ENCODE measurements at regions not wholly inside any gene's neighbourhood (a gene's known extent, or its start where the extent isn't known, plus 50 kb on each side); places are given as distances from the start of the nearest gene placed in this dataset.

GRCh38 chr3:157614896-157615295 lies 111.7 kb upstream of the VEPH1 start:
- Histone ChIP-seq H3K9me3 (no peaks in the 10 kb centered on the region), H3K27me3 (no peaks in the 10 kb centered on the region), H3K4me3 (ENCODE audit: low read depth, low read length) (no peak overlapping the region), H3K36me3 (no peaks in the 10 kb centered on the region), H3K4me1 (peaks cover 11% of the 10 kb centered on the region)
- TF ChIP-seq CTCF (IDR thresholded peaks at IDR 0.05; ENCODE audit: low read depth, low read length) = no peak
- DNase-seq = no peak

GRCh38 chr3:157611536-157612076 lies 108.4 kb upstream of the VEPH1 start:
- Histone ChIP-seq H3K4me3 (ENCODE audit: low read depth, low read length) (no peak overlapping the region), H3K9me3 (no peaks in the 10 kb centered on the region), H3K27me3 (no peaks in the 10 kb centered on the region), H3K4me1 (no peaks in the 10 kb centered on the region; the same call in 1 of the 2 replicates), H3K36me3 (no peaks in the 10 kb centered on the region)
- no peak for TF ChIP-seq CTCF (IDR thresholded peaks at IDR 0.05; ENCODE audit: low read depth, low read length)
- no peak for DNase-seq

- TF ChIP-seq CTCF (IDR thresholded peaks at IDR 0.05; ENCODE audit: low read depth, low read length) = no peak
- no peaks in the 10 kb centered on the region for H3K36me3 ChIP-seq
- H3K9me3 ChIP-seq = no peaks in the 10 kb centered on the region
- H3K27me3 ChIP-seq = no peaks in the 10 kb centered on the region
- no peaks in the 10 kb centered on the region; the same call in 1 of the 2 replicates for H3K4me1 ChIP-seq
- no peak for DNase-seq
- H3K4me3 ChIP-seq (ENCODE audit: low read depth, low read length) = no peak overlapping the region
Observed at GRCh38 chr3:157610876-157611535, 107.8 kb upstream of the VEPH1 start.

GRCh38 chr3:157607826-157608405 lies 104.7 kb upstream of the VEPH1 start:
- H3K36me3 ChIP-seq = no peaks in the 10 kb centered on the region
- DNase-seq = no peak
- TF ChIP-seq CTCF (IDR thresholded peaks at IDR 0.05; ENCODE audit: low read depth, low read length) = no peak
- H3K4me3 ChIP-seq (ENCODE audit: low read depth, low read length) = no peak overlapping the region
- H3K27me3 ChIP-seq = no peaks in the 10 kb centered on the region
- no peaks in the 10 kb centered on the region; the same call in 1 of the 2 replicates for H3K4me1 ChIP-seq
- H3K9me3 ChIP-seq = no peaks in the 10 kb centered on the region

- DNase-seq = no peak
- H3K4me1 ChIP-seq = no peaks in the 10 kb centered on the region; the same call in 1 of the 2 replicates
- H3K4me3 ChIP-seq (ENCODE audit: low read depth, low read length) = no peak overlapping the region
- H3K27me3 ChIP-seq = no peaks in the 10 kb centered on the region
- no peaks in the 10 kb centered on the region for H3K9me3 ChIP-seq
- no peaks in the 10 kb centered on the region for H3K36me3 ChIP-seq
- TF ChIP-seq CTCF (IDR thresholded peaks at IDR 0.05; ENCODE audit: low read depth, low read length) = no peak
Observed at GRCh38 chr3:157606852-157607197, 103.6 kb upstream of the VEPH1 start.
